Naive thymus-derived CD8-positive, alpha-beta T cell (primary cell): ENCODE measurements at regions not wholly inside any gene's neighbourhood (a gene's known extent, or its start where the extent isn't known, plus 50 kb on each side); places are given as distances from the start of the nearest gene placed in this dataset.
"Not testable (repeated sequence)": the region's sequence is repeated elsewhere in the genome, so short reads cannot be mapped to it uniquely, and the experiment has no call there.

Source experiments
- ATAC-seq, 2 donors: fragments of 150-1000 bp; cut with Tn5 transposase in 1 of 2; sonication (Bioruptor Pico), chemical (Tn5 transposase) in 1 of 2; 1 replicate in 1 of 2; 2 replicates in 1 of 2; pipeline ENCODE4 v1.10.0; 2021; ENCODE audit warnings: mild to moderate bottlenecking in 2 of 2, moderate library complexity in 2 of 2
- POLR2A ChIA-PET: fragments of 350-600 bp; sonication (Branson Sonifier 250); formaldehyde crosslinking; loops from one replicate; lab custom pipeline; 2021; ENCODE audit warnings: antibody characterized with exemption; lab: Charles Lee
- DNase-seq, 10 donors: peaks; one replicate each; pipeline versions ENCODE4 v3.0.0 to v3.0.0-alpha.2; 2020 to 2022
- H3K27ac Mint-ChIP-seq, 10 donors: one replicate each; pipeline ENCODE4 v1.8.0; 2020 to 2022; ENCODE audit warnings: mild to moderate bottlenecking in 10 of 10, mixed read lengths in 10 of 10, moderate library complexity in 4 of 10, inconsistent platforms in 1 of 10
- H3K27me3 Mint-ChIP-seq, 5 donors: one replicate each; pipeline ENCODE4 v1.8.0; 2021 to 2022; ENCODE audit warnings: mixed read lengths in 5 of 5
- H3K36me3 Mint-ChIP-seq, 3 donors: one replicate each; pipeline ENCODE4 v1.8.0; 2020 to 2022; ENCODE audit warnings: mixed read lengths in 3 of 3, mild to moderate bottlenecking in 2 of 3, inconsistent platforms in 1 of 3
- H3K4me1 Mint-ChIP-seq, 4 donors: one replicate each; pipeline ENCODE4 v1.8.0; 2021 to 2022; ENCODE audit warnings: mixed read lengths in 4 of 4
- H3K4me3 Mint-ChIP-seq, 10 donors: one replicate each; pipeline ENCODE4 v1.8.0; 2020 to 2022; ENCODE audit warnings: mild to moderate bottlenecking in 10 of 10, mixed read lengths in 10 of 10, moderate library complexity in 6 of 10, inconsistent platforms in 1 of 10
- H3K9me3 Mint-ChIP-seq, 9 donors: one replicate each; pipeline ENCODE4 v1.8.0; 2020 to 2022; ENCODE audit warnings: mixed read lengths in 9 of 9, mild to moderate bottlenecking in 3 of 9, inconsistent platforms in 1 of 9, moderate library complexity in 1 of 9

- Mint-ChIP-seq H3K9me3 (peaks cover 0 to 21% (median 3%) of the 10 kb centered on the region in 9 donors), H3K36me3 (peaks cover 0 to 7% (median 5%) of the 10 kb centered on the region in 3 donors), H3K4me3 (no peak overlapping the region), H3K27ac (no peak overlapping the region), H3K4me1 (peaks cover 8 to 35% (median 26%) of the 10 kb centered on the region in 4 donors), H3K27me3 (no peaks in the 10 kb centered on the region)
- ATAC-seq, result no peak
- no peak for DNase-seq
- POLR2A ChIA-PET, result no interaction called here
Measured at GRCh38 chr6:130700397-130700796, 126.8 kb upstream of the SMLR1 start.

- no peaks in the 10 kb centered on the region for H3K36me3 Mint-ChIP-seq
- H3K4me1 Mint-ChIP-seq, result peaks cover 3 to 12% (median 8%) of the 10 kb centered on the region in 4 donors
- DNase-seq (no peak), ATAC-seq (no peak)
- POLR2A ChIA-PET, result no interaction called here
- peaks cover 0 to 22% (median 2%) of the 10 kb centered on the region in 9 donors for H3K9me3 Mint-ChIP-seq
- no peaks in the 10 kb centered on the region for H3K27me3 Mint-ChIP-seq
- no peak overlapping the region for H3K4me3 Mint-ChIP-seq
- peak overlapping the region in 1 of 10 donors; percentile 21 for H3K27ac Mint-ChIP-seq
Measured at GRCh38 chr6:130708338-130708737, 118.9 kb upstream of the SMLR1 start.

- DNase-seq, POLR2A ChIA-PET, H3K27ac Mint-ChIP-seq, H3K9me3 Mint-ChIP-seq, H3K36me3 Mint-ChIP-seq, ATAC-seq, H3K4me3 Mint-ChIP-seq, H3K27me3 Mint-ChIP-seq: not testable (repeated sequence)
- peaks cover 3 to 12% (median 8%) of the 10 kb centered on the region in 4 donors for H3K4me1 Mint-ChIP-seq
Measured at GRCh38 chr6:130711641-130712040, 115.6 kb upstream of the SMLR1 start.

DNA sequence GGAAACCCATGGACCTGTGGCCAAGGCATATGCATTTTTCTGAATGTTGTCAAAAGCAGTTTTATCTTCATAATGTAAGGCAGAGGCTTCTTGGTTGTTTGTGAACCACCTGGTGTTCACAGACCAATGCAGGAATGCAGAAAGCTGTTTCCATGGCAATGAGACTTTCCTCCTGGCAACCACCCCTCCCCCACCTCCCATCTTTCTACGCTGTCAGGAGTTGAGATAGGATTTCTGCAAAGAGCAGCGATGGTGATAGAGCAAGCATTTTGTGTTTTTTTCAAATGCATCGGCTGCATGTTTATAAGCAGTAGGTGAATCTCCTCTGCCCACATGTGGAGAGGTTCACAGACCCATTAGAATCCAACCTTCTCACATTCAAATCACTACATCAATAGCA is 114.1 kb upstream of the SMLR1 start:
- no peak overlapping the region for H3K27ac Mint-ChIP-seq
- ATAC-seq, result no peak
- peaks cover 10 to 19% (median 14%) of the 10 kb centered on the region in 4 donors for H3K4me1 Mint-ChIP-seq
- DNase-seq, result no peak
- POLR2A ChIA-PET, result no interaction called here
- no peaks in the 10 kb centered on the region for H3K27me3 Mint-ChIP-seq
- peaks cover 0 to 1% (median 0%) of the 10 kb centered on the region in 9 donors for H3K9me3 Mint-ChIP-seq
- H3K4me3 Mint-ChIP-seq, result no peak overlapping the region
- no peaks in the 10 kb centered on the region for H3K36me3 Mint-ChIP-seq

- H3K4me3 Mint-ChIP-seq, result no peak overlapping the region
- no peak for DNase-seq
- no peaks in the 10 kb centered on the region for H3K27me3 Mint-ChIP-seq
- peaks cover 0 to 10% (median 2%) of the 10 kb centered on the region in 9 donors for H3K9me3 Mint-ChIP-seq
- H3K4me1 Mint-ChIP-seq, result peaks cover 7 to 14% (median 9%) of the 10 kb centered on the region in 4 donors
- no peak overlapping the region for H3K27ac Mint-ChIP-seq
- H3K36me3 Mint-ChIP-seq, result peaks cover 0 to 9% (median 3%) of the 10 kb centered on the region in 3 donors
- POLR2A ChIA-PET, result no interaction called here
- ATAC-seq, result no peak
Measured at GRCh38 chr6:130715058-130715457, 112.1 kb upstream of the SMLR1 start.

- Mint-ChIP-seq H3K4me1 (peaks cover 7 to 14% (median 9%) of the 10 kb centered on the region in 4 donors), H3K9me3 (peaks cover 0 to 10% (median 2%) of the 10 kb centered on the region in 9 donors), H3K27me3 (no peaks in the 10 kb centered on the region), H3K4me3 (no peak overlapping the region), H3K36me3 (peaks cover 0 to 9% (median 3%) of the 10 kb centered on the region in 3 donors), H3K27ac (no peak overlapping the region)
- POLR2A ChIA-PET, result no interaction called here
- ATAC-seq (no peak), DNase-seq (no peak)
Measured at GRCh38 chr6:130716466-130716865, 110.7 kb upstream of the SMLR1 start.

DNA sequence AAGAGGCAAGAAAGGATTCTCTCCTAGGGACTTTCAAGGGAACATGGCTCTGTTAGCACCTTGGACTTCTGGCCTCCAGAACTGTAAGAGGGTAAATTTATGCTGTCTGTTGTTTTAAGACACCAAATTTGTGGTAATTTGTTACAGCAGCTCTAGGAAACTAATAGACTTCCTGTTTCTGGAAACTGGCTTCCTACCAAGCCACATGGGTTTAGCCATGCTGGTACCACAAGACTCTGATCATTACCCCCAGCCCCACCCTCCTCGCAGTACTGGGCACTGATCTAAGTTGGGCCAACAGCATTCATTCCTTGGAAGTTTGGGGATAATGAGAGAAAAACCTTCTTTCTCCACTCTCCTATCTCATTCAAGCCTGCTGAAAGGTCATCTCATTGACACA is 109.5 kb upstream of the SMLR1 start:
- POLR2A ChIA-PET, result no interaction called here
- Mint-ChIP-seq H3K27me3 (peaks cover 0 to 2% (median 0%) of the 10 kb centered on the region in 5 donors), H3K4me3 (peak overlapping the region in 1 of 10 donors; percentile 28), H3K4me1 (peaks cover 7 to 14% (median 9%) of the 10 kb centered on the region in 4 donors), H3K9me3 (peaks cover 0 to 10% (median 2%) of the 10 kb centered on the region in 9 donors), H3K27ac (peak overlapping the region in 1 of 10 donors; percentile 7), H3K36me3 (peaks cover 0 to 9% (median 3%) of the 10 kb centered on the region in 3 donors)
- DNase-seq, result no peak
- ATAC-seq, result peak in 1 of 2 donors; percentile 44

DNA sequence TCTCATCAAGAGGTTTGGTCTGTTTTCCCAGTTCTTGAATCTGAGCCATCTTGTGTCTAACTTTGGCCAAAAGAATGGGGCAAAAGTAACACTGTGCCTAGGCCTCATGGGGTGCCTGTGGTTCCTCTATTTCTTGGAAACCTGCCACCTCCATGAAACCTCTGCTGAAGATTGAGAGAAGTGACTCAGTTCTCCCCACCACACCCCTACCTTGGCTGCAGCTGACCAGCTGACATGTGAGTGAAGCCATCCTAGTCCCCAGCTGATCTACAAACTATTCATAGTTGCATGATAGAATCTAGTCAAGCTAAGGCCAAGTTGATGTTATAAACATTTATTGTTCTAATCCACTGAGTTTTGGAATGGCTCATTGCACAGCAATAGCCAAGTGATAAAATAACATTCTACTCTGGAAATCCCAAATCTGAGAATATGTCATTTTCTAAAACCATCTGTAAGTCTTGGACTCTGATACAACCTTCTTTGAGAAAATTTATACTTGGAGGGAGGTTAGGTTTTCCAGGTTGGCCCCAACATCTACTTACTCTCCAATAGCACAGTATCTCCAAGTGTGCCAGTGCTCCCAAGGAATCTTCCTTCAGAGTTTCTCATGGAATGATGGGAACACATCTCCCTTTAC is 107.0 kb upstream of the SMLR1 start:
- no peak for ATAC-seq
- POLR2A ChIA-PET, result no interaction called here
- Mint-ChIP-seq H3K4me1 (peaks cover 12 to 28% (median 20%) of the 10 kb centered on the region in 4 donors), H3K27ac (no peak overlapping the region), H3K27me3 (peaks cover 0 to 2% (median 0%) of the 10 kb centered on the region in 5 donors), H3K9me3 (peaks cover 0 to 10% (median 2%) of the 10 kb centered on the region in 9 donors), H3K36me3 (peaks cover 0 to 9% (median 3%) of the 10 kb centered on the region in 3 donors), H3K4me3 (no peak overlapping the region)
- DNase-seq, result no peak

GRCh38 chr6:130724089-130724488 is 103.1 kb upstream of the SMLR1 start:
- peak overlapping the region in 1 of 10 donors; percentile 38 for H3K27ac Mint-ChIP-seq
- H3K4me1 Mint-ChIP-seq, result peaks cover 5 to 14% (median 11%) of the 10 kb centered on the region in 4 donors
- H3K36me3 Mint-ChIP-seq, result peaks cover 0 to 4% (median 3%) of the 10 kb centered on the region in 3 donors
- peak overlapping the region in 1 of 10 donors; percentile 32 for H3K4me3 Mint-ChIP-seq
- peaks cover 0 to 7% (median 2%) of the 10 kb centered on the region in 9 donors for H3K9me3 Mint-ChIP-seq
- DNase-seq, result no peak
- no peak for ATAC-seq
- H3K27me3 Mint-ChIP-seq, result peaks cover 0 to 3% (median 0%) of the 10 kb centered on the region in 5 donors
- POLR2A ChIA-PET, result no interaction called here

DNA sequence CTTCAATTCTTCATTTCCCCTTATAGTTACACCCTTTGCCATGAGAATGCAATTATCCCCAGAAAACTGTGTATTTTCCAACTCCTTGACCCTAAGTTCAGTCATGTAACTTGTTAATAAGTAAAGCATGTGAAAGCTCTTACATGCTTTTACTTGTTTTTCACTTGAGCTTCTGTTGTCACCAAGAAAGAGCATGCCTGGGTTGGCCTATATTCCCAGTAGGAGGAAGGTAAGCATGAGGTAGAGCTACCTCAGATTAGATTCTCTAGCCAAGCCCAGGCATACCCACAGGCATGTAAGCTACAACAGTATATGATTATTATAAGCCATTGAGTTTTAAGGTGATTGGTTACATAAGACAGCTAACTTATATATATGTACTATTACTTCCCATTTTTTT is 101.7 kb upstream of the SMLR1 start:
- ATAC-seq, result no peak

DNA sequence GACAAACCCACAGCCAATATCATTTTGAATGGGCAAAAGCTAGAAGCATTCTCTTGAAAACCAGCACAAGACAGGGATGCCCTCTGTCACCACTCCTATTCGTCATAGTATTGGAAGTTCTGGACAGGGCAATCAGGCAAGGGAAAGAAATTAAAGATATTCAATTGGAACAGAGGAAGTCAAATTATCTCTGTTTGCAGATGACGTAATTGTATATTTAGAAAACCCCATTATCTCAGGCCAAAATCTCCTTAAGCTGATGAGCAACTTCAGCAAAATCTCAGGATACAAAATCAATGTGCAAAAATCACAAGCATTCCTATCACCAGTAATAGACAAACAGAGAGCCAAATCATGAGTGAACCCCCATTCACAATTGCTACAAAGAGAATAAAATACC is 99.1 kb upstream of the SMLR1 start:
- POLR2A ChIA-PET, ATAC-seq, H3K9me3 Mint-ChIP-seq, H3K4me3 Mint-ChIP-seq, H3K36me3 Mint-ChIP-seq, DNase-seq, H3K27ac Mint-ChIP-seq, H3K27me3 Mint-ChIP-seq: not testable (repeated sequence)
- peaks cover 5 to 20% (median 12%) of the 10 kb centered on the region in 4 donors for H3K4me1 Mint-ChIP-seq

More for the DNA sequence above, 101.7 kb upstream of the SMLR1 start:
- H3K9me3 Mint-ChIP-seq, result peaks cover 0 to 4% (median 0%) of the 10 kb centered on the region in 9 donors
- H3K36me3 Mint-ChIP-seq, result peaks cover 0 to 3% (median 0%) of the 10 kb centered on the region in 3 donors
- POLR2A ChIA-PET, result no interaction called here
- H3K4me1 Mint-ChIP-seq, result peaks cover 5 to 16% (median 11%) of the 10 kb centered on the region in 4 donors
- no peak for DNase-seq
- peaks cover 0 to 3% (median 0%) of the 10 kb centered on the region in 5 donors for H3K27me3 Mint-ChIP-seq
- no peak overlapping the region for H3K27ac Mint-ChIP-seq
- H3K4me3 Mint-ChIP-seq, result no peak overlapping the region

DNA sequence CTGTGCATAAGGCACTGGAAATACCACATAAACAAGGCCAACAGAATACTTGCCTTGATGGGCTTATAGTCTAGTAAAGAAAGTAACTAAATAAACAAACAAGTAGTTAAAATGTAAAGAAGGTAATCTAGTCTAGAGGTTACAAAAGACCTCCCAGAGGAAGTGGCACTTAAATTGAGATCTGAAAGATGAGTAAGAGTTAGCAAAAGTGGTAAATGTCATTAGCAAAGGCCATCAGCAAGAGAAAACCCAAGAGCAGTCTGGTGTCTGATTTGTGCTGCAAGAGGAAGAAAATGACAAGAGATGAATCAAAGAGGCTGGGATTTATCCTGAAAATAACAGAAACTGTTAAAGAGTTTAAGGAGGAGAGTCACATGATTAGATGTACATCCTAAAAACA is 96.6 kb upstream of the SMLR1 start:
- Mint-ChIP-seq H3K4me1 (peaks cover 0 to 6% (median 1%) of the 10 kb centered on the region in 4 donors), H3K27me3 (peaks cover 0 to 3% (median 0%) of the 10 kb centered on the region in 5 donors), H3K4me3 (no peak overlapping the region), H3K36me3 (peaks cover 0 to 3% (median 0%) of the 10 kb centered on the region in 3 donors), H3K27ac (no peak overlapping the region), H3K9me3 (peaks cover 0 to 4% (median 0%) of the 10 kb centered on the region in 9 donors)
- DNase-seq (no peak), ATAC-seq (no peak)
- POLR2A ChIA-PET, result no interaction called here

- H3K4me3 Mint-ChIP-seq, result no peak overlapping the region
- peaks cover 0 to 6% (median 1%) of the 10 kb centered on the region in 4 donors for H3K4me1 Mint-ChIP-seq
- no peak for DNase-seq
- H3K27me3 Mint-ChIP-seq, result no peaks in the 10 kb centered on the region
- ATAC-seq, result no peak
- POLR2A ChIA-PET, result no interaction called here
- H3K27ac Mint-ChIP-seq, result no peak overlapping the region
- no peaks in the 10 kb centered on the region for H3K9me3 Mint-ChIP-seq
- no peaks in the 10 kb centered on the region for H3K36me3 Mint-ChIP-seq
Measured at GRCh38 chr6:130734161-130734560, 93.0 kb upstream of the SMLR1 start.
